ENCODE measurements at regions not wholly inside any gene's neighbourhood (a gene's known extent, or its start where the extent isn't known, plus 50 kb on each side); places are given as distances from the start of the nearest gene placed in this dataset.
A peak's percentile ranks its signal among the peaks of the same experiment; 100 is the strongest.

- DNase-seq (ENCODE audit: low spot score) (no peak), ATAC-seq (ENCODE audit: low read depth) (no peak)
- Histone ChIP-seq H3K27ac (ENCODE audit: poor library complexity, severe bottlenecking) (no peak overlapping the region), H3K4me3 (ENCODE audit: severe bottlenecking) (no peak overlapping the region), H3K27me3 (ENCODE audit: insufficient read depth, poor library complexity, severe bottlenecking) (no peaks in the 10 kb centered on the region), H3K36me3 (ENCODE audit: low read depth) (no peaks in the 10 kb centered on the region), H3K4me1 (ENCODE audit: insufficient read depth, poor library complexity, severe bottlenecking) (no peaks in the 10 kb centered on the region), H3K9me3 (ENCODE audit: severe bottlenecking) (no peaks in the 10 kb centered on the region)
- TF ChIP-seq CTCF (IDR thresholded peaks at IDR 0.05; ENCODE audit: poor library complexity, severe bottlenecking): no peak
Measured at GRCh38 chr13:103356226-103356864, 290.1 kb upstream of the SLC10A2 start.

- ATAC-seq (ENCODE audit: low read depth) (no peak), DNase-seq (ENCODE audit: low spot score) (no peak)
- no peaks in the 10 kb centered on the region for H3K27me3 ChIP-seq (ENCODE audit: insufficient read depth, poor library complexity, severe bottlenecking)
- H3K36me3 ChIP-seq (ENCODE audit: low read depth): no peaks in the 10 kb centered on the region
- no peaks in the 10 kb centered on the region for H3K9me3 ChIP-seq (ENCODE audit: severe bottlenecking)
- no peak overlapping the region for H3K4me3 ChIP-seq (ENCODE audit: severe bottlenecking)
- H3K27ac ChIP-seq (ENCODE audit: poor library complexity, severe bottlenecking): no peak overlapping the region
- no peak for TF ChIP-seq CTCF (IDR thresholded peaks at IDR 0.05; ENCODE audit: poor library complexity, severe bottlenecking)
- no peaks in the 10 kb centered on the region for H3K4me1 ChIP-seq (ENCODE audit: insufficient read depth, poor library complexity, severe bottlenecking)
Measured at GRCh38 chr13:103354171-103354570, 288.0 kb upstream of the SLC10A2 start.

- DNase-seq (ENCODE audit: low spot score): no peak
- Histone ChIP-seq H3K27me3 (ENCODE audit: insufficient read depth, poor library complexity, severe bottlenecking) (no peaks in the 10 kb centered on the region), H3K4me3 (ENCODE audit: severe bottlenecking) (no peak overlapping the region), H3K27ac (ENCODE audit: poor library complexity, severe bottlenecking) (no peak overlapping the region), H3K36me3 (ENCODE audit: low read depth) (no peaks in the 10 kb centered on the region), H3K9me3 (ENCODE audit: severe bottlenecking) (no peaks in the 10 kb centered on the region), H3K4me1 (ENCODE audit: insufficient read depth, poor library complexity, severe bottlenecking) (no peaks in the 10 kb centered on the region)
- no peak for TF ChIP-seq CTCF (IDR thresholded peaks at IDR 0.05; ENCODE audit: poor library complexity, severe bottlenecking)
- ATAC-seq (ENCODE audit: low read depth): peak; percentile 73
Measured at GRCh38 chr13:103351035-103351828, 285.0 kb upstream of the SLC10A2 start.

- Histone ChIP-seq H3K9me3 (ENCODE audit: severe bottlenecking) (no peaks in the 10 kb centered on the region), H3K4me3 (ENCODE audit: severe bottlenecking) (no peak overlapping the region), H3K27me3 (ENCODE audit: insufficient read depth, poor library complexity, severe bottlenecking) (no peaks in the 10 kb centered on the region), H3K4me1 (ENCODE audit: insufficient read depth, poor library complexity, severe bottlenecking) (no peaks in the 10 kb centered on the region), H3K27ac (ENCODE audit: poor library complexity, severe bottlenecking) (no peak overlapping the region), H3K36me3 (ENCODE audit: low read depth) (no peaks in the 10 kb centered on the region)
- DNase-seq (ENCODE audit: low spot score): no peak
- TF ChIP-seq CTCF (IDR thresholded peaks at IDR 0.05; ENCODE audit: poor library complexity, severe bottlenecking): no peak
- no peak for ATAC-seq (ENCODE audit: low read depth)
Measured at GRCh38 chr13:103350147-103350546, 283.9 kb upstream of the SLC10A2 start.

Data from RWPE2 (cell line).